ENCODE measurements at regions not wholly inside any gene's neighbourhood (a gene's known extent, or its start where the extent isn't known, plus 50 kb on each side); places are given as distances from the start of the nearest gene placed in this dataset.

GRCh38 chr22:47279337-47279736 lies 516.9 kb downstream of the TBC1D22A start:
- no peak for TF ChIP-seq POU6F1 (CRISPR knock-in tag; IDR thresholded peaks at IDR 0.05; ENCODE audit: borderline replicate concordance, low read depth)
- TF ChIP-seq ZFP30 (CRISPR knock-in tag; IDR thresholded peaks at IDR 0.05): no peak
- no peak for TF ChIP-seq RARB (CRISPR knock-in tag; IDR thresholded peaks at IDR 0.05)
- no peak for TF ChIP-seq ZC3H10 (CRISPR knock-in tag; IDR thresholded peaks at IDR 0.05)
- TF ChIP-seq SNAI2 (CRISPR knock-in tag; IDR thresholded peaks at IDR 0.05): no peak
- TF ChIP-seq BACH2 (CRISPR knock-in tag; IDR thresholded peaks at IDR 0.05; ENCODE audit: borderline replicate concordance): no peak
- TF ChIP-seq TSHZ2 (CRISPR knock-in tag; IDR thresholded peaks at IDR 0.05): no peak
- TF ChIP-seq ZFP3 (CRISPR knock-in tag; IDR thresholded peaks at IDR 0.05): no peak
- TF ChIP-seq CREB5 (CRISPR knock-in tag; IDR thresholded peaks at IDR 0.05; ENCODE audit: low read depth): no peak
- no peak for TF ChIP-seq PATZ1 (CRISPR knock-in tag; IDR thresholded peaks at IDR 0.05; ENCODE audit: borderline replicate concordance)
- no peak for TF ChIP-seq TCF4 (CRISPR knock-in tag; IDR thresholded peaks at IDR 0.05; ENCODE audit: borderline replicate concordance)
- no peak for TF ChIP-seq OSR1 (CRISPR knock-in tag; IDR thresholded peaks at IDR 0.05)
- TF ChIP-seq GLIS3 (CRISPR knock-in tag; IDR thresholded peaks at IDR 0.05): no peak
- no peak for TF ChIP-seq ESRRG (CRISPR knock-in tag; IDR thresholded peaks at IDR 0.05)
- no peak for TF ChIP-seq ZNF565 (CRISPR knock-in tag; conservative IDR thresholded peaks at IDR 0.05; ENCODE audit: low read depth)
- no peak for TF ChIP-seq ISL1 (CRISPR knock-in tag; IDR thresholded peaks at IDR 0.05)
- TF ChIP-seq PPARA (CRISPR knock-in tag; IDR thresholded peaks at IDR 0.05; ENCODE audit: borderline replicate concordance): no peak
- no peak for TF ChIP-seq TOX (CRISPR knock-in tag; IDR thresholded peaks at IDR 0.05; ENCODE audit: borderline replicate concordance)
- no peak for TF ChIP-seq ARNTL (CRISPR knock-in tag; IDR thresholded peaks at IDR 0.05; ENCODE audit: borderline replicate concordance, low read depth)
- no peak for TF ChIP-seq CSRNP3 (CRISPR knock-in tag; IDR thresholded peaks at IDR 0.05)

GRCh38 chr22:47278655-47279054 lies 516.2 kb downstream of the TBC1D22A start:
- no peak for ATAC-seq
- TF ChIP-seq TCF4 (CRISPR knock-in tag; IDR thresholded peaks at IDR 0.05; ENCODE audit: borderline replicate concordance) (no peak), ARNTL (CRISPR knock-in tag; IDR thresholded peaks at IDR 0.05; ENCODE audit: borderline replicate concordance, low read depth) (no peak), ESRRG (CRISPR knock-in tag; IDR thresholded peaks at IDR 0.05) (no peak), RARB (CRISPR knock-in tag; IDR thresholded peaks at IDR 0.05) (no peak), CSRNP3 (CRISPR knock-in tag; IDR thresholded peaks at IDR 0.05) (no peak), CSDC2 (CRISPR knock-in tag; IDR thresholded peaks at IDR 0.05) (no peak)

More at GRCh38 chr22:47279337-47279736, 516.9 kb downstream of the TBC1D22A start:
- no peak for ATAC-seq

Data from SK-N-SH treated with all-trans-retinoic acid at 6 μM for 48 hours (cell line).